K562 (cell line): ENCODE measurements at regions not wholly inside any gene's neighbourhood (a gene's known extent, or its start where the extent isn't known, plus 50 kb on each side); places are given as distances from the start of the nearest gene placed in this dataset.
"Not testable (repeated sequence)": the region's sequence is repeated elsewhere in the genome, so short reads cannot be mapped to it uniquely, and the experiment has no call there.

ENCODE experiments used
- ATAC-seq: fragments of 200-7000 bp; cut with Tn5 transposase; 3 replicates; pipeline ENCODE4 v1.9.1; 2020; ENCODE audit warnings: moderate library complexity
- BruUV-seq: library from RNA; stranded (reverse); fragments of 400-500 nt; replicated peaks from 2 replicates; lab custom pipeline; 2021; lab: Mats Ljungman, UMichigan
- CTCF ChIA-PET: fragments of 300-600 bp; formaldehyde crosslinking; extraction: SDS; loops from one replicate; lab custom pipeline; 2021; ENCODE audit warnings: low intra/inter-chr PET ratio; lab: Yijun Ruan, JAX
- POLR2A ChIA-PET: fragments of 300-600, 350-650 bp; sonication (Branson Sonifier 250); formaldehyde crosslinking; extraction: SDS; loops from one replicate; lab custom pipeline; 2021; ENCODE audit warnings: antibody characterized with exemption, inconsistent platforms; lab: Yijun Ruan, JAX
- DNase-seq, 4 experiments: peaks; one replicate each; pipeline versions ENCODE4 v3.0.0 to v3.0.0-alpha.2; 2011 to 2018; ENCODE audit warnings: low spot score in 3 of 4, mixed read lengths in 3 of 4; ENCODE audit errors: extremely low read depth in 1 of 4
- FAIRE-seq: peaks from 2 replicates; lab custom pipeline; 2011; peaks lifted over from hg19 to GRCh38; lab: Jason Lieb, UNC
- H2AFZ ChIP-seq: 2 replicates; pipeline ENCODE4 v1.6.0; 2011; ENCODE audit warnings: low read depth, low read length, control low read depth, inconsistent platforms
- H3K27ac ChIP-seq: fragments of 200-600 bp; 3 replicates; pipeline ENCODE4 v1.8.0; 2011; ENCODE audit warnings: low read depth, mild to moderate bottlenecking, control low read depth, inconsistent platforms, low read length, moderate library complexity, mixed read lengths; ENCODE audit errors: extremely low read depth
- H3K27me3 ChIP-seq, 2 experiments: fragments of 300-600 bp in 1 of 2; 2 replicates in 1 of 2; 3 replicates in 1 of 2; pipeline versions ENCODE4 v1.6.0 to v1.8.0; 2011; ENCODE audit warnings: inconsistent platforms in 2 of 2, low read length in 2 of 2, mild to moderate bottlenecking in 1 of 2, mixed read lengths in 1 of 2, moderate library complexity in 1 of 2; ENCODE audit not compliant: control insufficient read depth in 2 of 2, insufficient read depth in 2 of 2
- H3K36me3 ChIP-seq: fragments of 300-600 bp; 3 replicates; pipeline ENCODE4 v1.8.0; 2011; ENCODE audit warnings: mild to moderate bottlenecking, low read length, inconsistent platforms; ENCODE audit not compliant: control insufficient read depth, insufficient read depth
- H3K4me1 ChIP-seq, 2 experiments: fragments of 200-600 bp in 1 of 2; replicated peaks in 1 of 2; 2 replicates in 1 of 2; 3 replicates in 1 of 2; pipeline versions ENCODE4 v1.5.1 to v1.8.0; 2011; ENCODE audit warnings: inconsistent platforms in 2 of 2, low read length in 2 of 2, mild to moderate bottlenecking in 1 of 2, mixed read lengths in 1 of 2, moderate library complexity in 1 of 2; ENCODE audit not compliant: control insufficient read depth in 2 of 2, insufficient read depth in 2 of 2
- H3K4me2 ChIP-seq: 2 replicates; pipeline ENCODE4 v1.6.1; 2011; ENCODE audit warnings: low read length, control low read depth, inconsistent platforms, mixed read lengths; ENCODE audit not compliant: insufficient read depth
- H3K4me3 ChIP-seq: fragments of 200-600 bp; sonication (generic), shearing (Covaris generic); 2 replicates; pipeline ENCODE4 v1.5.1; 2016; ENCODE audit warnings: control low read depth, inconsistent platforms
- H3K79me2 ChIP-seq: fragments of 200-600 bp; 3 replicates; pipeline ENCODE4 v1.8.0; 2011; ENCODE audit warnings: low read length, inconsistent platforms; ENCODE audit not compliant: control insufficient read depth, insufficient read depth
- H3K9ac ChIP-seq, 2 experiments: 2 replicates each; pipeline versions ENCODE4 v1.6.0 to v1.6.1; 2011; ENCODE audit warnings: low read depth in 2 of 2, low read length in 2 of 2, control low read depth in 1 of 2, inconsistent platforms in 1 of 2, mild to moderate bottlenecking in 1 of 2, mixed read lengths in 1 of 2; ENCODE audit not compliant: insufficient read depth in 1 of 2
- H3K9me1 ChIP-seq: one replicate; pipeline ENCODE4 v1.6.0; 2011; ENCODE audit warnings: inconsistent platforms, mild to moderate bottlenecking, low read length, moderate library complexity; ENCODE audit not compliant: control insufficient read depth, insufficient read depth
- H3K9me3 ChIP-seq: replicated peaks from 2 replicates; pipeline ENCODE4 v1.5.1; 2011; ENCODE audit warnings: low read depth, low read length, inconsistent platforms; ENCODE audit not compliant: control insufficient read depth, insufficient read depth
- H4K20me1 ChIP-seq: replicated peaks from 2 replicates; pipeline ENCODE4 v1.6.1; 2011; ENCODE audit warnings: low read length, inconsistent platforms, mixed read lengths; ENCODE audit not compliant: control insufficient read depth, insufficient read depth
- ATF3 ChIP-seq, 2 experiments: fragments of 450-650 bp in 1 of 2; sonication (generic) in 1 of 2; formaldehyde crosslinking in 1 of 2; IDR thresholded peaks in 1 of 2; conservative IDR thresholded peaks in 1 of 2; 2 replicates each; pipeline versions ENCODE4 v1.6.1 to v1.8.1; 2016 to 2023; ENCODE audit warnings: mild to moderate bottlenecking in 2 of 2, moderate library complexity in 2 of 2, inconsistent platforms in 1 of 2, missing genetic modification reagents in 1 of 2
- EP300 ChIP-seq: IDR thresholded peaks from 2 replicates; pipeline ENCODE4 v1.6.1; 2012; ENCODE audit warnings: low read length, improper control_type of control experiment
- KLF13 ChIP-seq: fragments of 450-650 bp; IDR thresholded peaks from 2 replicates; pipeline ENCODE4 v1.6.1; 2016; ENCODE audit warnings: missing genetic modification characterization, low read depth, mild to moderate bottlenecking, missing compliant biosample characterization, moderate library complexity, borderline replicate concordance
- MAFF ChIP-seq: IDR thresholded peaks from 2 replicates; pipeline ENCODE4 v1.6.1; 2012; ENCODE audit warnings: low read length, improper control_type of control experiment
- THRAP3 ChIP-seq: fragments of 450-650 bp; IDR thresholded peaks from 2 replicates; pipeline ENCODE4 v1.6.1; 2016; ENCODE audit warnings: mild to moderate bottlenecking, inconsistent platforms, borderline replicate concordance
- ZBTB1 ChIP-seq: sonication (generic); formaldehyde crosslinking; IDR thresholded peaks from 2 replicates; pipeline ENCODE4 v1.8.1; 2023; ENCODE audit warnings: missing genetic modification reagents, low read depth, mild to moderate bottlenecking, borderline replicate concordance
- WGBS: fragments of 100-300 bp; shearing (Covaris generic); methylation state at CpG from one replicate; pipeline ENCODE4 v1.1.6; 2016; ENCODE audit warnings: low coverage, mixed read lengths; ENCODE audit not compliant: insufficient coverage; ENCODE audit errors: missing lambda C conversion rate; 5-methylcytosine and 5-hydroxymethylcytosine counted together
- in situ Hi-C: fragments of 300-500 bp; cut with MboI; formaldehyde crosslinking; loops from 4 replicates; pipeline ENCODE4 v1.15.0; 2018; ENCODE audit warnings: inconsistent platforms, mixed read lengths
- intact Hi-C: fragments of 100-400 bp; cut with micrococcal nuclease; formaldehyde crosslinking; loops from 2 replicates; pipeline ENCODE4 v1.14.2; 2022
- TF ChIP-seq, protein P1 (sequence below): fragments of 250-450 bp; sonication (Bioruptor Pico); IDR thresholded peaks from 2 replicates; pipeline ENCODE4 v1.4.0; 2020
- TF ChIP-seq, protein P2 (sequence below): IDR thresholded peaks from 3 replicates; pipeline ENCODE4 v1.6.1; 2011; ENCODE audit warnings: borderline replicate concordance, mild to moderate bottlenecking; ENCODE audit not compliant: insufficient read length, insufficient read depth
- TF ChIP-seq, protein P3 (sequence below): fragments of 450-650 bp; IDR thresholded peaks from 2 replicates; pipeline ENCODE4 v1.6.1; 2016; ENCODE audit warnings: low read depth, mild to moderate bottlenecking, moderate library complexity

DNA sequence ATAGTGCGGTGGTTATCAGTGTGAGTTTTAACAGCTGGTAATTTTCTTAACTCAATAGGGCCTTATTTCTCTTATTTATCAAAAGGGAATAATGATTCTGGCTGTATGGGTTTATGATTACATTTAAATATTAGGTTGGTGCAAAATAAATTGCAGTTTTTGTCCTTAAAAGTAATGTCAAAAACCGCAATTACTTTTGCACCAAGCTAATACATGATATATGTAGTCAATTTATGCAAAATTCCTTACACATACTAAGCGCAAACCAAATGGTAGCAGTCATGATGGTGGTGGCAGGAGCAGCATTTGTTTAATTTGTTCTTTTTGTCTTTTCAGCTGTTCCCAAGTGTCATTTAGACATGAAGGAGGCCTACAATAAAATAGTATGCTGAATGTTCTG, 1777.1 kb downstream of the OLFM4 start:
- in situ Hi-C loops (no loop called here), intact Hi-C loops (no loop called here)
- no peaks in the 10 kb centered on the region for H3K27me3 ChIP-seq
- no peaks in the 10 kb centered on the region for H3K9me3 ChIP-seq
- DNase-seq: no peak
- ChIA-PET POLR2A (no interaction called here), CTCF (no interaction called here)
- no TSS peak for BruUV-seq
- no peak for TF ChIP-seq MAFF
- TF ChIP-seq KLF13 (tag): no peak
- no peak for TF ChIP-seq ZBTB1 (CRISPR knock-in tag)
- no peak for TF ChIP-seq ATF3 (IDR thresholded peaks at IDR 0.05)
- no peak for TF ChIP-seq ATF3 (CRISPR knock-in tag; conservative IDR thresholded peaks at IDR 0.05)
- TF ChIP-seq, protein P1, sequence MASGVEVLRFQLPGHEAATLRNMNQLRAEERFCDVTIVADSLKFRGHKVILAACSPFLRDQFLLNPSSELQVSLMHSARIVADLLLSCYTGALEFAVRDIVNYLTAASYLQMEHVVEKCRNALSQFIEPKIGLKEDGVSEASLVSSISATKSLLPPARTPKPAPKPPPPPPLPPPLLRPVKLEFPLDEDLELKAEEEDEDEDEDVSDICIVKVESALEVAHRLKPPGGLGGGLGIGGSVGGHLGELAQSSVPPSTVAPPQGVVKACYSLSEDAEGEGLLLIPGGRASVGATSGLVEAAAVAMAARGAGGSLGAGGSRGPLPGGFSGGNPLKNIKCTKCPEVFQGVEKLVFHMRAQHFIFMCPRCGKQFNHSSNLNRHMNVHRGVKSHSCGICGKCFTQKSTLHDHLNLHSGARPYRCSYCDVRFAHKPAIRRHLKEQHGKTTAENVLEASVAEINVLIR (CRISPR knock-in tag): no peak
- no peak for TF ChIP-seq EP300
- TF ChIP-seq, protein P2, sequence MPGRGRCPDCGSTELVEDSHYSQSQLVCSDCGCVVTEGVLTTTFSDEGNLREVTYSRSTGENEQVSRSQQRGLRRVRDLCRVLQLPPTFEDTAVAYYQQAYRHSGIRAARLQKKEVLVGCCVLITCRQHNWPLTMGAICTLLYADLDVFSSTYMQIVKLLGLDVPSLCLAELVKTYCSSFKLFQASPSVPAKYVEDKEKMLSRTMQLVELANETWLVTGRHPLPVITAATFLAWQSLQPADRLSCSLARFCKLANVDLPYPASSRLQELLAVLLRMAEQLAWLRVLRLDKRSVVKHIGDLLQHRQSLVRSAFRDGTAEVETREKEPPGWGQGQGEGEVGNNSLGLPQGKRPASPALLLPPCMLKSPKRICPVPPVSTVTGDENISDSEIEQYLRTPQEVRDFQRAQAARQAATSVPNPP: no peak
- TF ChIP-seq, protein P3, sequence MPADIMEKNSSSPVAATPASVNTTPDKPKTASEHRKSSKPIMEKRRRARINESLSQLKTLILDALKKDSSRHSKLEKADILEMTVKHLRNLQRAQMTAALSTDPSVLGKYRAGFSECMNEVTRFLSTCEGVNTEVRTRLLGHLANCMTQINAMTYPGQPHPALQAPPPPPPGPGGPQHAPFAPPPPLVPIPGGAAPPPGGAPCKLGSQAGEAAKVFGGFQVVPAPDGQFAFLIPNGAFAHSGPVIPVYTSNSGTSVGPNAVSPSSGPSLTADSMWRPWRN: no peak
- no peak for TF ChIP-seq THRAP3
- H4K20me1 ChIP-seq: no peaks in the 10 kb centered on the region
- H2AFZ ChIP-seq: no peak overlapping the region
- H3K4me3 ChIP-seq: no peak overlapping the region
- no peaks in the 10 kb centered on the region for H3K9me1 ChIP-seq
- H3K9ac ChIP-seq: no peak overlapping the region
- no peaks in the 10 kb centered on the region for H3K36me3 ChIP-seq
- no peak overlapping the region for H3K27ac ChIP-seq
- no peaks in the 10 kb centered on the region for H3K79me2 ChIP-seq
- no peaks in the 10 kb centered on the region for H3K4me1 ChIP-seq
- FAIRE-seq: no peak
- no peak for ATAC-seq
- no peak overlapping the region for H3K4me2 ChIP-seq
- 3% methylated on average over 3 of the region's 3 CpGs for WGBS

GRCh38 chr13:54821938-54822470, 1793.4 kb downstream of the OLFM4 start:
- H3K36me3 ChIP-seq, DNase-seq, H3K27me3 ChIP-seq, H3K9me1 ChIP-seq, BruUV-seq, H3K4me3 ChIP-seq, FAIRE-seq, in situ Hi-C loops, H3K79me2 ChIP-seq, H2AFZ ChIP-seq, H3K4me2 ChIP-seq, H3K9ac ChIP-seq, H3K27ac ChIP-seq, POLR2A ChIA-PET, ATAC-seq, H4K20me1 ChIP-seq, H3K4me1 ChIP-seq, CTCF ChIA-PET, H3K9me3 ChIP-seq, intact Hi-C loops: not testable (repeated sequence)
- WGBS: 0% methylated on average over 4 of the region's 4 CpGs
